Fibroblast of villous mesenchyme (primary cell): ENCODE measurements at regions not wholly inside any gene's neighbourhood (a gene's known extent, or its start where the extent isn't known, plus 50 kb on each side); places are given as distances from the start of the nearest gene placed in this dataset.
"Not testable (repeated sequence)": the region's sequence is repeated elsewhere in the genome, so short reads cannot be mapped to it uniquely, and the experiment has no call there.

ENCODE experiments used
- DNase-seq: peaks from one replicate; pipeline ENCODE4 v3.0.0-alpha.2; 2010; ENCODE audit warnings: low read depth
- H3K4me3 ChIP-seq: 2 replicates; pipeline ENCODE4 v1.5.1; 2011; ENCODE audit warnings: low read depth, mild to moderate bottlenecking, low read length
- CTCF ChIP-seq: IDR thresholded peaks from 2 replicates; pipeline ENCODE4 v1.5.1; 2012; ENCODE audit warnings: low read depth, mild to moderate bottlenecking, low read length; ENCODE audit not compliant: insufficient read depth

GRCh38 chr12:73124480-73124879 is 852.3 kb downstream of the TRHDE start:
- no peak for TF ChIP-seq CTCF
- DNase-seq: no peak
- H3K4me3 ChIP-seq: no peak overlapping the region

- H3K4me3 ChIP-seq: no peak overlapping the region
- no peak for DNase-seq
- no peak for TF ChIP-seq CTCF
Observed at GRCh38 chr12:73125148-73125547, 853.0 kb downstream of the TRHDE start.

GRCh38 chr12:73136386-73136785 is 864.2 kb downstream of the TRHDE start:
- DNase-seq: no peak
- TF ChIP-seq CTCF: no peak

GRCh38 chr12:73139642-73140041 is 867.5 kb downstream of the TRHDE start:
- H3K4me3 ChIP-seq, DNase-seq: not testable (repeated sequence)

More at GRCh38 chr12:73136386-73136785, 864.2 kb downstream of the TRHDE start:
- H3K4me3 ChIP-seq: no peak overlapping the region

- no peak for TF ChIP-seq CTCF
- no peak overlapping the region for H3K4me3 ChIP-seq
Observed at GRCh38 chr12:73158341-73158740, 886.2 kb downstream of the TRHDE start.

GRCh38 chr12:73159954-73160353 is 887.8 kb downstream of the TRHDE start:
- H3K4me3 ChIP-seq: no peak overlapping the region
- DNase-seq: no peak
- TF ChIP-seq CTCF: no peak

More at GRCh38 chr12:73158341-73158740, 886.2 kb downstream of the TRHDE start:
- DNase-seq: no peak

GRCh38 chr12:73161970-73162369 is 889.8 kb downstream of the TRHDE start:
- TF ChIP-seq CTCF: no peak
- H3K4me3 ChIP-seq: no peak overlapping the region
- no peak for DNase-seq
